NCI-H1105 treated with DMSO at 0.1 percent for 48 hours (cell line): ENCODE measurements at regions not wholly inside any gene's neighbourhood (a gene's known extent, or its start where the extent isn't known, plus 50 kb on each side); places are given as distances from the start of the nearest gene placed in this dataset.
"Not testable (repeated sequence)": the region's sequence is repeated elsewhere in the genome, so short reads cannot be mapped to it uniquely, and the experiment has no call there.

Source experiments
- DNase-seq: peaks from one replicate; lab custom pipeline; 2025; lab: John Stamatoyannopoulos, UW

- DNase-seq, result no peak
These were observed 160.1 kb upstream of the DAP start for GRCh38 chr5:10921160-10921559.

DNA sequence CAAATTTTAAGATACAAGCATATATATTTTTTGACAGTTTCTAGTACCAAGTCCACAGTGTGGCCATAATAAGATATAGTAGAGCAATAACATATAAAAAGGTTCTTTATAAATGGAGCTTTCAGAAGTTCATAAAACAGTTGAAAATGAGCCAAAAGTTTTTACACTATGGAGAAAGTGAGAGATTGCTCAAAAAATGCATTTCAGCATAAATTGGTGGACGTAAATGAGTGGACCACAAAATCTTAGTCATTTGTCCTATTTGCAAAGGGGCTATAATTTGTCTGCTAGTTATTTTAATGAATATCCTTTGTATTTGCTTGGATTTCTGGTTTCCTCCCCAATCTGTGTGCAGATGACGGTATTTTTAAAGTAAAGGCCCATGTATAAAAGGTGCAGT lies 159.4 kb upstream of the DAP start:
- DNase-seq, result no peak

GRCh38 chr5:10914741-10915480 lies 153.9 kb upstream of the DAP start:
- DNase-seq, result no peak

DNA sequence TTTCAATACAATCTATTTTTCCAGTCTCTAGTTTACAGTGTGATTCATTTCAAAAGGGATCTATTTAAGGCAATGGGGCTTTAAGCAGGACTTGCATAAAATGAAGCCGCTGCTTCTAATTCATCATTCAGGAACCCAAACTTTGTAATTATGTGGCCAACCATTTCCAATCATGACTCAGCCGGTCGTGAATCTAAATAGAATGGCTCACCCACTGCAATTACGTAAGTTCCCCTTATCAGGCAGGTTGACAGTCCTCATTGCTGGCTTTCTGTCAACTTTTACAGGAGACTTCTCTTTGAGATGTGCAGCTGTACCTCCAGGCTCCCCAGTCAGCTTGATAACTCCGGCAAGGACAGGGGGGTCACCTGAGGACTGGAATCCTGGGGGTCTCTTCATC lies 152.8 kb upstream of the DAP start:
- peak; percentile 9 for DNase-seq

- DNase-seq, result no peak
These were observed 152.3 kb upstream of the DAP start for GRCh38 chr5:10913181-10913810.

DNA sequence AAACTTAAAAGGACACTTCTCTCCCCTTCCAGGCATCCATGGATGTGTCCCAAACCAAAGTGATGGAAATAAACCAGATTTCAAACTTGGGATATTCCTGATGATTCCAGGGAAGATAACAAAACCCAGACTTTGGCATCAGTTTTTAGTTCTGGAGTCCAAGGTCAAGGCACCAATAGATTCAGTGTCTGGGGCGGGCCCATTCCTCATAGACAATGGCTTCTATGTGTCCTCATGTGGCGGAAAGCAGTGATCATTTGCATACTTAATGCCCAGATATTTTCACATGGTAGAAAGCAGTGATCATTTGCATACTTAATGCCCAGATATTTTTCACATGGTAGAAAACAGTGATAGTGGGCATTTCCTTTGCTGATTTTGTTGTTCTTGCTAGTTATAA lies 151.4 kb upstream of the DAP start:
- no peak for DNase-seq

- DNase-seq, result no peak
These were observed 149.2 kb upstream of the DAP start for GRCh38 chr5:10910261-10910660.

- DNase-seq, result no peak
These were observed 143.9 kb upstream of the DAP start for GRCh38 chr5:10904862-10905432.

GRCh38 chr5:10903786-10904560 lies 142.9 kb upstream of the DAP start:
- no peak for DNase-seq

GRCh38 chr5:10902145-10902544 lies 141.1 kb upstream of the DAP start:
- no peak for DNase-seq

GRCh38 chr5:10898514-10898913 lies 137.5 kb upstream of the DAP start:
- DNase-seq, result no peak

DNA sequence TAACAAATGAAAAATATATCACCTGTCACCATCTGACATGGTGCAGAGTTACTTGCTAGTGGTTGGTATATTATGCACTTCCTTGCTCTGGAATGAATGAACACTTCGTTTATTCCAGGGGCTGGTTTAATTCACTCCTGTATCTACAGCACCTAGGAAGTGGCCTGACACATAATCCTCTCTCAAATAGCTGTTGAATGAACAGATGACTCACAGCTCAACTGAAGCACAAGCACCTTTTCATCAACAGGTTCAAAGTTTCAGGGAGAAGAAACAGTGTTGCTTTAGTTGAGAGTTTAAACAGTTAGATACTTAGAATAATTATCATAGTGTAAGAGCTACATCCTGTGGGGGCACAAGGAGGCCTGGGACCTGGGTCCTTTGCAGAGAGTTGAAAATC lies 135.0 kb upstream of the DAP start:
- DNase-seq, result no peak

GRCh38 chr5:10894445-10895054 lies 133.5 kb upstream of the DAP start:
- DNase-seq, result no peak

GRCh38 chr5:10892911-10893215 lies 131.8 kb upstream of the DAP start:
- DNase-seq, result no peak

DNA sequence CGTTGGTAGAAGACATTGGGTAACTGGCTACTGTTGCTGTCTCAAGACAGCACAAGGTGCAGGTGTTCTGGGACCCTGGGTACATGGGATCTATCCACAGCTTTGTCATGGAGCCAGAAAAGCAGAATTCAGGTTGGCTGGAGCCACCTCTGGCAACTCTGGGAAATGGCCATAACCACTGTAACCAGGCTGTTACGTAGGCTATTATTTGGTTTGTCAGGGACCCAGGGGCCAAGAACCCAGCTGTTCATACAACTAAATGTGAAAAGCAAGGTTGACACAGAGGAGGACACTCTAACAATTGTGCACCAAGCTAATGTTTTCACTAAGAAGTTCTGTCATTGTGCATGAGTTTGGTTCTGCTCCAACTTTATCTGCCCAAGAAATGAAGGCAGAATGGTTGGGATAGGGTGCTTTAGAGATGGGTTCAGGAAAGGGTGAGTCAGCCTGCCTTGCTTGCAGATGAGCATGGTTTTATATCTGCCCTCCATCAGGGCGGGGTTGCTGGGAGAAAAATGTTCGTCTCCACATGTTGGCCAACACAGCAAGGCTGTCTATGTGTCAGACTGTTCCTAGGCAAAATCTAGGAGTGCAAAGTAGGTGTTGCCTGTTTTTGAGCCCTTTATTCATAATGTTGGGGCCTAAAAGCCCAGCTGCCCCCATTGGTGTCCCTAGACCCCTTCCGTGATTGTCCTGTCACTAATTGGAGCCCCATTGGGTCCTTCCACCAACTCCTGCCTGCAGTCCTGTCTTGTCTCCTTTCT lies 131.3 kb upstream of the DAP start:
- no peak for DNase-seq

DNA sequence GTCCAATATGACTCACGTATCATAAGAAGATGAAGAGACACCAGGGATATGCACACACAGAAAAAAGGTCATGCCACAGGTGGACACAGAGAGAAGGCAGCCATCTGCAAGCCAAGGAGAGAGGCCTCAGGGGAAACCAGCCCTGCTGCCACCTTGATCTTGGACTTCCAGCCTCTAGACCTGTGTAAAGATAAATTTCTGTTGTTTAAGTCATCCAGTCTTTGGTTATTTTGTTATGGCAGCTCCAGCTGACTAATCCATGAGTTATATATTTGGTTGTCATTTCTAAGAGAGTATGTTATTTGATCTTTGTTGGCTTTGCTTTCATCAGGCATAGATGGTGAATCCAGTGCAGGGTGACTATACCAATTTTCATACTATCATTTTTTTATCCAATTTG lies 130.2 kb upstream of the DAP start:
- no peak for DNase-seq

DNA sequence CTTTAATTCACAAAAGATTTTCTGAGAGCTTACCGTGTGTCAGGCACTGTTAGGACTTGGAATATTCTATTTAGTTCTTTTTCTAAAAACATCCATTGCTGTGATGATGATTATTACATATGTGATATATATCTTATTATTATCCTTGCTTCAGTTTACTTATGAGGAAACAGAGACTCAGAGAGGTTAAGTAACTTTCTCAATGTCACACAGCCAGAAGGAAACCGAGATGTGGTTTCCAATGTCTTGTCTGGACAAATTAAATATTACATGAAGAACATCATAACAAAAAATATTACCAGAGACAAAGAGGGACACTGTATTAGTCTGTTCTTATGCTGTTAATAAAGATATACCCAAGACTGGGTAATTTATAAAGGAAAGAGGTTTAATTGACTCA lies 125.5 kb upstream of the DAP start:
- no peak for DNase-seq

GRCh38 chr5:10885026-10885425 lies 124.0 kb upstream of the DAP start:
- no peak for DNase-seq

GRCh38 chr5:10883945-10884344 lies 122.9 kb upstream of the DAP start:
- DNase-seq, result not testable (repeated sequence)

DNA sequence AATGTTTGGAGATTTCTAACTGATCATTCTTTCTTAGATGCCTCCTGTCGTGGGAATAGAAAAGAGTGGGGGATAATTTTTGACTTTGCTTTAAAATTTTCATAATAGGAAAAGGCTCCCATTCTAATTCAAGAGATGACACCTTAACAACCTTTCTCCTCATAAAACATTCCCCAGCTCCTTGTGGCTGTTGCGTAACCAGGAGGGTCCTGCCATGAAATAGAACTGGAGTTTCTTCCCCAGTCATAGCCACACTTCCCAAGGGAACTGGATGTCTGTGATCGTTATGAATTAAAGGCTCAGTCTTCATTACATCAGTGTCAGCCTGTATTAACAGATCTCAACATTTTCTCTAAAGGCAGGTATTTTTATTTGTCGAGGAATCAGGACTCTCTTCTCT lies 119.9 kb upstream of the DAP start:
- DNase-seq, result no peak

DNA sequence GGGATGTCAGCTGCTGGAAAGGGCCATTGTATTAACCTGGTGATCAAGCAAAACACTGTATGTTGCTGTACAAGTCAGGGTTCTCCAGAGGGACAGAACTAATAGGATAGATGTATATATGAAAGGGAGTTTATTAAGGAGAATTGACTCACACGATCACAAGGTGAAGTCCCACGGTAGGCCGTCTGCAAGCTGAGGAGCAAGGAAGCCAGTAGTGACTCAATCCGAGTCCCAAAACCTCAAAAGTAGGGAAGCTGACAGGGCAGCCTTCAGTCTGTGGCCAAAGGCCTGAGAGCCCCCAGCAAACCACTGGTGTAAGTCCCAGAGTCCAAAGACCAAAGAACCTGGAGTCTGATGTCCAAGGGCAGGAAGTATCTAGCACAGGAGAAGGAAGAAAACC lies 116.0 kb upstream of the DAP start:
- not testable (repeated sequence) for DNase-seq
